ENCODE measurements at regions not wholly inside any gene's neighbourhood (a gene's known extent, or its start where the extent isn't known, plus 50 kb on each side); places are given as distances from the start of the nearest gene placed in this dataset.
A peak's percentile ranks its signal among the peaks of the same experiment; 100 is the strongest.

DNA sequence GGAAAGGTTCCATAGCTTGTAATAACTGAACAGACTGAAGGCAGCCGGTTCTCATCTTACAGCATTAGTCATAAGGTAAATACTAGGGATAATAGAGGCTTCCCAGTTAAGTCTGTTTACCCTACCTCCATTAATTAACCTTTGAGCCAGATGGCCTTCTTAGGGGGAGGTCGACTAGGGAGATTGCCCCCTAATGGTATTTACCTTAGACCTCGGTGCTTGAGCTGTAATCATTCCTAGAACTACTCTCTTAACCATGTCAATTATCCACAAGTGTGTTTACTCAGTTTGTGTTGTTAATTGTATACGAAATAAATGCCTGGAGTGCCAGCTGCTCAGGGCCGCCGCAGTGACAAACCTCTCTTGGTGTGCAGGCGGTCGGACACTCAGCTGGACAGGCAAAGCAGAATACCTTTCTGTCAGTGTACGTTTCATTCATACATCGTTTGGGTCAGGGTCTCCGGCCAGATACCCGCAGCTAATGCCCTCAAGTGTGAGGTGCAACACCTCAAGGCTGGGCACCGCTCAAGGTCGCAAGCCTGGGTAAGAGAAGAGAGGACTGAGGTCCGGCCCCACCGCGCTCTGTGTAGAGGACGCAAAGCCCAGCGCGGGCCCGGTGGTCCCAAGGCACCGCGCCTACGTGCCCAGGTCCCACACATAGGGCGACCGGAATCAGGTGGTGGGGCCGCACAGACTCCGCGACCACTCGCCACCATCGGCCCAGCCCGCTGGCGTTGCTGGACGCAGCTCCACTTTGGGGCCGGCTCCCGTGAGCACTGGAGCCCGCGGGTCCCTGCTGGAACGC is 931.0 kb downstream of the NLGN4Y start:
- no peaks in the 10 kb centered on the region for H3K4me1 ChIP-seq (ENCODE audit: control insufficient read depth in 2 of 2, insufficient read depth in 2 of 2, low read length in 2 of 2)
- intact Hi-C loops (cut with micrococcal nuclease), result loop anchor here in 1 of 2 donors (5.0 kb wide), 1 partner anchor 33 kb away; no protein-coding TSS in a partner anchor
- H3K36me3 ChIP-seq (ENCODE audit: control insufficient read depth in 2 of 3, insufficient read depth in 3 of 3, low read length in 3 of 3), result no peaks in the 10 kb centered on the region
- ChIA-PET CTCF (no interaction called here), POLR2A (interaction anchor here (1.0 to 1.4 kb wide), 2 partner anchors 30 to 1752 kb away, joined by 3 to 4 read pairs; partner anchors contain the start of gene TMSB4Y)
- no peak for DNase-seq
- H3K27ac ChIP-seq (ENCODE audit: low read depth, low read length), result no peak overlapping the region
- H3K27ac Mint-ChIP-seq, result peak overlapping the region in 1 of 9 donors; percentile 59
- no peak for ATAC-seq
- no peaks in the 10 kb centered on the region for H3K27me3 ChIP-seq (ENCODE audit: control insufficient read depth in 2 of 2, insufficient read depth in 2 of 2, low read length in 2 of 2)
- peaks cover 0 to 5% (median 0%) of the 10 kb centered on the region in 7 donors for H3K4me1 Mint-ChIP-seq
- peaks cover 0 to 5% (median 0%) of the 10 kb centered on the region in 5 donors for H3K27me3 Mint-ChIP-seq
- peaks cover 0 to 2% (median 0%) of the 10 kb centered on the region in 11 donors for H3K9me3 Mint-ChIP-seq
- peak overlapping the region in 4 of 10 donors; percentile 12 to 76 (median 71) for H3K4me3 Mint-ChIP-seq
- no peaks in the 10 kb centered on the region for H3K36me3 Mint-ChIP-seq
- peak overlapping the region; percentile 48 for H3K4me3 ChIP-seq (ENCODE audit: low read length)
- no peaks in the 10 kb centered on the region for H3K9me3 ChIP-seq (ENCODE audit: control insufficient read depth in 2 of 3, low read length in 3 of 3)

DNA sequence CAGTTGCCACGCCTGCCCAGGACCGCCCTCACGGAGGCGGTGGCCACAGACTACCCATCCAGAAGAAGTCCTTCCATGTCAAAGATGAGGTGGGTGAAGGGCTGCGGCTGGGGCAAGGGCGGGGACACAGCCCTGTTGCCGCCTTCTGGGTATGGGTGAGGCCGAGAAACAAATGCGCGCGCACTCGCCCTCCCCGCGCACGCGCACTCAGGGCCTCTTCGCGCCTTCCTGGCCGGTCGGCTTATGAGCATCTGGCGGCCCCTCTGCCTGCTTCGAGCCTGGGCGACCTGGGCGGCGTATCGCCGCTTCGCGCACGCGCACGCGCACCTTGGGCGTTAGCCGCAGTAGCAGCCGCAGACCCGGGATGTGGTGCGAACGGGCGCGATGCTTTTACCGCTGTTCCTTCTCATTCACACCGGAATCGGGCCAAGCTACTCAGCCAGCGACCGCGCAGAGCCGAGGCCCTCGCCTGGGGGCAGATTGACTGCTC is 931.7 kb downstream of the NLGN4Y start:
- ChIA-PET POLR2A (interaction anchor here (1.0 to 1.4 kb wide), 2 partner anchors 31 to 1752 kb away, joined by 3 to 4 read pairs; partner anchors contain the start of gene TMSB4Y), CTCF (no interaction called here)
- Mint-ChIP-seq H3K4me1 (peaks cover 0 to 5% (median 0%) of the 10 kb centered on the region in 7 donors), H3K27me3 (peaks cover under 1 to 5% (median 3%) of the 10 kb centered on the region in 5 donors), H3K4me3 (peak overlapping the region in 5 of 10 donors; percentile 61 to 79 (median 73)), H3K36me3 (no peaks in the 10 kb centered on the region), H3K9me3 (peaks cover 0 to 2% (median 0%) of the 10 kb centered on the region in 11 donors), H3K27ac (peak overlapping the region in 5 of 9 donors; percentile 48 to 83 (median 59))
- H3K36me3 ChIP-seq (ENCODE audit: control insufficient read depth in 2 of 3, insufficient read depth in 3 of 3, low read length in 3 of 3), result no peaks in the 10 kb centered on the region
- H3K4me3 ChIP-seq (ENCODE audit: low read length), result peak overlapping the region; percentile 48
- H3K27me3 ChIP-seq (ENCODE audit: control insufficient read depth in 2 of 2, insufficient read depth in 2 of 2, low read length in 2 of 2), result no peaks in the 10 kb centered on the region
- intact Hi-C loops (cut with micrococcal nuclease), result loop anchor here (1.0 to 5.0 kb wide), 2 partner anchors 32 to 34 kb away; no protein-coding TSS in a partner anchor
- H3K27ac ChIP-seq (ENCODE audit: low read depth, low read length), result peak overlapping the region; percentile 14
- no peaks in the 10 kb centered on the region for H3K4me1 ChIP-seq (ENCODE audit: control insufficient read depth in 2 of 2, insufficient read depth in 2 of 2, low read length in 2 of 2)
- ATAC-seq, result peak; percentile 91
- DNase-seq, result peak in 4 of 9 donors; percentile 54 to 70 (median 62)
- no peaks in the 10 kb centered on the region for H3K9me3 ChIP-seq (ENCODE audit: control insufficient read depth in 2 of 3, low read length in 3 of 3)

- Histone ChIP-seq H3K4me3 (ENCODE audit: low read length) (peak overlapping the region; percentile 48), H3K9me3 (ENCODE audit: control insufficient read depth in 2 of 3, low read length in 3 of 3) (no peaks in the 10 kb centered on the region), H3K27me3 (ENCODE audit: control insufficient read depth in 2 of 2, insufficient read depth in 2 of 2, low read length in 2 of 2) (no peaks in the 10 kb centered on the region), H3K36me3 (ENCODE audit: control insufficient read depth in 2 of 3, insufficient read depth in 3 of 3, low read length in 3 of 3) (no peaks in the 10 kb centered on the region), H3K4me1 (ENCODE audit: control insufficient read depth in 2 of 2, insufficient read depth in 2 of 2, low read length in 2 of 2) (no peaks in the 10 kb centered on the region), H3K27ac (ENCODE audit: low read depth, low read length) (peak overlapping the region; percentile 14)
- Mint-ChIP-seq H3K4me1 (peaks cover 0 to 5% (median 0%) of the 10 kb centered on the region in 7 donors), H3K27me3 (peaks cover 3 to 9% (median 5%) of the 10 kb centered on the region in 5 donors), H3K4me3 (peak overlapping the region in 5 of 10 donors; percentile 61 to 79 (median 73)), H3K9me3 (peaks cover 0 to 2% (median 0%) of the 10 kb centered on the region in 11 donors), H3K36me3 (no peaks in the 10 kb centered on the region), H3K27ac (peak overlapping the region in 5 of 9 donors; percentile 48 to 83 (median 59))
- CTCF ChIA-PET, result interaction anchor here (0.6 kb wide), 1 partner anchor 947 kb away, joined by 3 read pairs; no protein-coding TSS in a partner anchor
- intact Hi-C loops (cut with micrococcal nuclease), result loop anchor here (1.0 to 5.0 kb wide), 2 partner anchors 32 to 34 kb away; no protein-coding TSS in a partner anchor
- ATAC-seq (no peak), DNase-seq (peak in 2 of 9 donors; percentile 4 to 22)
- POLR2A ChIA-PET, result interaction anchor here (1.0 to 1.4 kb wide), 2 partner anchors 31 to 1753 kb away, joined by 3 to 4 read pairs; partner anchors contain the start of gene TMSB4Y
Observed at GRCh38 chrY:15456491-15456890, 932.2 kb downstream of the NLGN4Y start.

GRCh38 chrY:15457682-15458081 is 933.4 kb downstream of the NLGN4Y start:
- Histone ChIP-seq H3K4me3 (ENCODE audit: low read length) (no peak overlapping the region), H3K4me1 (ENCODE audit: control insufficient read depth in 2 of 2, insufficient read depth in 2 of 2, low read length in 2 of 2) (no peaks in the 10 kb centered on the region), H3K27me3 (ENCODE audit: control insufficient read depth in 2 of 2, insufficient read depth in 2 of 2, low read length in 2 of 2) (no peaks in the 10 kb centered on the region), H3K27ac (ENCODE audit: low read depth, low read length) (no peak overlapping the region), H3K36me3 (ENCODE audit: control insufficient read depth in 2 of 3, insufficient read depth in 3 of 3, low read length in 3 of 3) (no peaks in the 10 kb centered on the region), H3K9me3 (ENCODE audit: control insufficient read depth in 2 of 3, low read length in 3 of 3) (no peaks in the 10 kb centered on the region)
- Mint-ChIP-seq H3K36me3 (no peaks in the 10 kb centered on the region), H3K4me1 (peaks cover 0 to 5% (median 0%) of the 10 kb centered on the region in 7 donors), H3K4me3 (no peak overlapping the region), H3K27ac (no peak overlapping the region), H3K9me3 (peaks cover 0 to 2% (median 0%) of the 10 kb centered on the region in 11 donors), H3K27me3 (peaks cover 3 to 9% (median 5%) of the 10 kb centered on the region in 5 donors)
- DNase-seq (no peak), ATAC-seq (no peak)
- POLR2A ChIA-PET, result no interaction called here
- CTCF ChIA-PET, result no interaction called here
- intact Hi-C loops (cut with micrococcal nuclease), result loop anchor here in 1 of 2 donors (5.0 kb wide), 1 partner anchor 35 kb away; no protein-coding TSS in a partner anchor

GRCh38 chrY:15458426-15458825 is 934.1 kb downstream of the NLGN4Y start:
- H3K4me3 ChIP-seq (ENCODE audit: low read length), result no peak overlapping the region
- DNase-seq, result no peak
- Mint-ChIP-seq H3K4me3 (no peak overlapping the region), H3K27me3 (peaks cover 0 to 9% (median 3%) of the 10 kb centered on the region in 5 donors), H3K9me3 (peaks cover 0 to 2% (median 0%) of the 10 kb centered on the region in 11 donors), H3K36me3 (no peaks in the 10 kb centered on the region), H3K4me1 (no peaks in the 10 kb centered on the region), H3K27ac (no peak overlapping the region)
- no peaks in the 10 kb centered on the region for H3K9me3 ChIP-seq (ENCODE audit: control insufficient read depth in 2 of 3, low read length in 3 of 3)
- no peaks in the 10 kb centered on the region for H3K4me1 ChIP-seq (ENCODE audit: control insufficient read depth in 2 of 2, insufficient read depth in 2 of 2, low read length in 2 of 2)
- no peak overlapping the region for H3K27ac ChIP-seq (ENCODE audit: low read depth, low read length)
- ChIA-PET POLR2A (no interaction called here), CTCF (no interaction called here)
- no peaks in the 10 kb centered on the region for H3K27me3 ChIP-seq (ENCODE audit: control insufficient read depth in 2 of 2, insufficient read depth in 2 of 2, low read length in 2 of 2)
- no peak for ATAC-seq
- intact Hi-C loops (cut with micrococcal nuclease), result loop anchor here in 1 of 2 donors (5.0 kb wide), 1 partner anchor 36 kb away; no protein-coding TSS in a partner anchor
- no peaks in the 10 kb centered on the region for H3K36me3 ChIP-seq (ENCODE audit: control insufficient read depth in 2 of 3, insufficient read depth in 3 of 3, low read length in 3 of 3)

- no peak overlapping the region for H3K4me3 ChIP-seq (ENCODE audit: low read length)
- no peaks in the 10 kb centered on the region for H3K4me1 ChIP-seq (ENCODE audit: control insufficient read depth in 2 of 2, insufficient read depth in 2 of 2, low read length in 2 of 2)
- ATAC-seq (no peak), DNase-seq (no peak)
- no peak overlapping the region for H3K4me3 Mint-ChIP-seq
- no peaks in the 10 kb centered on the region for H3K4me1 Mint-ChIP-seq
- H3K36me3 Mint-ChIP-seq, result no peaks in the 10 kb centered on the region
- H3K9me3 ChIP-seq (ENCODE audit: control insufficient read depth in 2 of 3, low read length in 3 of 3), result no peaks in the 10 kb centered on the region
- peaks cover 0 to 6% (median 3%) of the 10 kb centered on the region in 5 donors for H3K27me3 Mint-ChIP-seq
- no peaks in the 10 kb centered on the region for H3K27me3 ChIP-seq (ENCODE audit: control insufficient read depth in 2 of 2, insufficient read depth in 2 of 2, low read length in 2 of 2)
- ChIA-PET CTCF (no interaction called here), POLR2A (interaction anchor here (0.6 kb wide), 1 partner anchor 531 kb away, joined by 3 read pairs; no protein-coding TSS in a partner anchor)
- no peaks in the 10 kb centered on the region for H3K36me3 ChIP-seq (ENCODE audit: control insufficient read depth in 2 of 3, insufficient read depth in 3 of 3, low read length in 3 of 3)
- intact Hi-C loops (cut with micrococcal nuclease), result no loop called here
- no peaks in the 10 kb centered on the region for H3K9me3 Mint-ChIP-seq
- no peak overlapping the region for H3K27ac Mint-ChIP-seq
- H3K27ac ChIP-seq (ENCODE audit: low read depth, low read length), result no peak overlapping the region
Observed at GRCh38 chrY:15465880-15466279, 941.6 kb downstream of the NLGN4Y start.
